ENCODE measurements at regions not wholly inside any gene's neighbourhood (a gene's known extent, or its start where the extent isn't known, plus 50 kb on each side); places are given as distances from the start of the nearest gene placed in this dataset.
"Not testable (repeated sequence)": the region's sequence is repeated elsewhere in the genome, so short reads cannot be mapped to it uniquely, and the experiment has no call there.

- no peaks in the 10 kb centered on the region for H3K79me2 ChIP-seq (ENCODE audit: insufficient read depth, low read length)
- no peak overlapping the region for H3K4me3 ChIP-seq (ENCODE audit: insufficient read depth, low read length, poor library complexity, severe bottlenecking)
- H3F3A ChIP-seq (ENCODE audit: insufficient read depth), result no peaks in the 10 kb centered on the region
- H3K27ac ChIP-seq (ENCODE audit: low read depth, low read length), result no peak overlapping the region
- no peak overlapping the region for H3K9ac ChIP-seq (ENCODE audit: low read length)
- no peaks in the 10 kb centered on the region for H3K36me3 ChIP-seq (ENCODE audit: low read length)
- no peak overlapping the region for H3K4me2 ChIP-seq (ENCODE audit: low read depth, low read length, poor library complexity, severe bottlenecking)
- H2AFZ ChIP-seq (ENCODE audit: low read depth, low read length, severe bottlenecking), result no peak overlapping the region
- no peaks in the 10 kb centered on the region for H4K20me1 ChIP-seq (ENCODE audit: low read depth, low read length)
- H3K9me2 ChIP-seq (replicated peaks; ENCODE audit: insufficient read depth, low read length), result no peaks in the 10 kb centered on the region
- TF ChIP-seq CTCF (IDR thresholded peaks at IDR 0.05; ENCODE audit: insufficient read depth, low read length, poor library complexity, severe bottlenecking) (no peak), EZH2phosphoT487 (conservative IDR thresholded peaks at IDR 0.05; ENCODE audit: low read length) (no peak)
- H3K27me3 ChIP-seq (ENCODE audit: low read length), result no peaks in the 10 kb centered on the region
- no peaks in the 10 kb centered on the region for H3K9me3 ChIP-seq (ENCODE audit: insufficient read depth, low read length)
These were observed 1292.4 kb upstream of the MIR17HG start for GRCh38 chr13:90055121-90055520.

GRCh38 chr13:90055760-90056159 lies 1291.7 kb upstream of the MIR17HG start:
- H3K27ac ChIP-seq (ENCODE audit: low read depth, low read length), result no peak overlapping the region
- no peak overlapping the region for H3K4me2 ChIP-seq (ENCODE audit: low read depth, low read length, poor library complexity, severe bottlenecking)
- H3K9me2 ChIP-seq (replicated peaks; ENCODE audit: insufficient read depth, low read length), result no peaks in the 10 kb centered on the region
- TF ChIP-seq EZH2phosphoT487 (conservative IDR thresholded peaks at IDR 0.05; ENCODE audit: low read length) (no peak), CTCF (IDR thresholded peaks at IDR 0.05; ENCODE audit: insufficient read depth, low read length, poor library complexity, severe bottlenecking) (no peak)
- H2AFZ ChIP-seq (ENCODE audit: low read depth, low read length, severe bottlenecking), result no peak overlapping the region
- H3K9me3 ChIP-seq (ENCODE audit: insufficient read depth, low read length), result no peaks in the 10 kb centered on the region
- no peak overlapping the region for H3K4me3 ChIP-seq (ENCODE audit: insufficient read depth, low read length, poor library complexity, severe bottlenecking)
- no peak overlapping the region for H3K9ac ChIP-seq (ENCODE audit: low read length)
- H3F3A ChIP-seq (ENCODE audit: insufficient read depth), result no peaks in the 10 kb centered on the region
- no peaks in the 10 kb centered on the region for H3K79me2 ChIP-seq (ENCODE audit: insufficient read depth, low read length)
- no peaks in the 10 kb centered on the region for H4K20me1 ChIP-seq (ENCODE audit: low read depth, low read length)
- no peaks in the 10 kb centered on the region for H3K36me3 ChIP-seq (ENCODE audit: low read length)
- no peaks in the 10 kb centered on the region for H3K27me3 ChIP-seq (ENCODE audit: low read length)

- not testable (repeated sequence) for H3K9me3 ChIP-seq (ENCODE audit: insufficient read depth, low read length); H3K9me2 ChIP-seq (replicated peaks; ENCODE audit: insufficient read depth, low read length); H4K20me1 ChIP-seq (ENCODE audit: low read depth, low read length); H3K4me2 ChIP-seq (ENCODE audit: low read depth, low read length, poor library complexity, severe bottlenecking); H3F3A ChIP-seq (ENCODE audit: insufficient read depth); H3K79me2 ChIP-seq (ENCODE audit: insufficient read depth, low read length); H3K36me3 ChIP-seq (ENCODE audit: low read length); H2AFZ ChIP-seq (ENCODE audit: low read depth, low read length, severe bottlenecking); H3K27me3 ChIP-seq (ENCODE audit: low read length); H3K27ac ChIP-seq (ENCODE audit: low read depth, low read length); H3K9ac ChIP-seq (ENCODE audit: low read length); H3K4me3 ChIP-seq (ENCODE audit: insufficient read depth, low read length, poor library complexity, severe bottlenecking)
These were observed 1283.3 kb upstream of the MIR17HG start for GRCh38 chr13:90064226-90064625.

- Histone ChIP-seq H3K4me2 (ENCODE audit: low read depth, low read length, poor library complexity, severe bottlenecking) (no peak overlapping the region), H3K27me3 (ENCODE audit: low read length) (no peaks in the 10 kb centered on the region), H4K20me1 (ENCODE audit: low read depth, low read length) (no peaks in the 10 kb centered on the region), H3K4me3 (ENCODE audit: insufficient read depth, low read length, poor library complexity, severe bottlenecking) (no peak overlapping the region), H3K9me2 (replicated peaks; ENCODE audit: insufficient read depth, low read length) (no peaks in the 10 kb centered on the region), H2AFZ (ENCODE audit: low read depth, low read length, severe bottlenecking) (no peak overlapping the region), H3K79me2 (ENCODE audit: insufficient read depth, low read length) (no peaks in the 10 kb centered on the region), H3K9ac (ENCODE audit: low read length) (no peak overlapping the region), H3F3A (ENCODE audit: insufficient read depth) (no peaks in the 10 kb centered on the region), H3K36me3 (ENCODE audit: low read length) (no peaks in the 10 kb centered on the region), H3K27ac (ENCODE audit: low read depth, low read length) (no peak overlapping the region), H3K9me3 (ENCODE audit: insufficient read depth, low read length) (no peaks in the 10 kb centered on the region)
- no peak for TF ChIP-seq CTCF (IDR thresholded peaks at IDR 0.05; ENCODE audit: insufficient read depth, low read length, poor library complexity, severe bottlenecking)
These were observed 1278.8 kb upstream of the MIR17HG start for GRCh38 chr13:90068658-90069057.
